ENCODE measurements at regions not wholly inside any gene's neighbourhood (a gene's known extent, or its start where the extent isn't known, plus 50 kb on each side); places are given as distances from the start of the nearest gene placed in this dataset. TPM values are rescaled to one million over a fixed set of nuclear protein-coding genes. Genes with fewer than 3 reads are reported as not detected.

- 89% methylated on average over 7 of the region's 7 CpGs for WGBS (ENCODE audit: low lambda C conversion rate, missing lambda C conversion rate)
- H3K36me3 ChIP-seq (replicated peaks; ENCODE audit: insufficient read depth, low read depth), result no peaks in the 10 kb centered on the region
These were observed 58.7 kb upstream of the ARHGEF26 start for GRCh38 chr3:154062513-154062912.

GRCh38 chr3:154071146-154071545 lies 50.0 kb upstream of the ARHGEF26 start:
- no peaks in the 10 kb centered on the region for H3K4me1 ChIP-seq (ENCODE audit: insufficient read depth)
- WGBS (ENCODE audit: low lambda C conversion rate, missing lambda C conversion rate), result 93% methylated on average over 2 of the region's 2 CpGs
- H3K9me3 ChIP-seq (ENCODE audit: low read depth), result no peaks in the 10 kb centered on the region
- H3K27me3 ChIP-seq, result no peaks in the 10 kb centered on the region
- H3K4me3 ChIP-seq, result no peak overlapping the region
- H4K20me1 ChIP-seq (ENCODE audit: insufficient read depth, poor library complexity, severe bottlenecking), result no peaks in the 10 kb centered on the region
- no peaks in the 10 kb centered on the region for H3K9me2 ChIP-seq (replicated peaks; ENCODE audit: insufficient read depth)
- H3K27ac ChIP-seq, result no peak overlapping the region
- no peaks in the 10 kb centered on the region for H3K36me3 ChIP-seq (replicated peaks; ENCODE audit: insufficient read depth, low read depth)
- TF ChIP-seq EZH2phosphoT487 (IDR thresholded peaks at IDR 0.05; ENCODE audit: low read depth, severe bottlenecking, unreplicated experiment) (no peak), EZH2 (IDR thresholded peaks at IDR 0.05; ENCODE audit: borderline replicate concordance) (no peak), CTCF (IDR thresholded peaks at IDR 0.05; ENCODE audit: poor library complexity) (no peak)
- H3K4me2 ChIP-seq, result no peak overlapping the region
- H3K79me2 ChIP-seq, result no peaks in the 10 kb centered on the region
- no peak overlapping the region for H2AFZ ChIP-seq
- DNase-seq (ENCODE audit: low spot score), result no peak

More at GRCh38 chr3:154062513-154062912, 58.7 kb upstream of the ARHGEF26 start:
- TF ChIP-seq CTCF (IDR thresholded peaks at IDR 0.05; ENCODE audit: poor library complexity) (no peak), EZH2 (IDR thresholded peaks at IDR 0.05; ENCODE audit: borderline replicate concordance) (no peak), EZH2phosphoT487 (IDR thresholded peaks at IDR 0.05; ENCODE audit: low read depth, severe bottlenecking, unreplicated experiment) (no peak)
- no peak for DNase-seq (ENCODE audit: low spot score)
- no peaks in the 10 kb centered on the region for H3K79me2 ChIP-seq
- H3K27ac ChIP-seq, result no peak overlapping the region
- no peak overlapping the region for H2AFZ ChIP-seq
- peaks cover 4% of the 10 kb centered on the region for H3K4me1 ChIP-seq (ENCODE audit: insufficient read depth)
- H3K27me3 ChIP-seq, result no peaks in the 10 kb centered on the region
- H3K4me2 ChIP-seq, result no peak overlapping the region
- no peak overlapping the region for H3K4me3 ChIP-seq
- no peaks in the 10 kb centered on the region for H3K9me2 ChIP-seq (replicated peaks; ENCODE audit: insufficient read depth)
- no peaks in the 10 kb centered on the region for H3K9me3 ChIP-seq (ENCODE audit: low read depth)
- no peaks in the 10 kb centered on the region for H4K20me1 ChIP-seq (ENCODE audit: insufficient read depth, poor library complexity, severe bottlenecking)

Small RNA genes lying in the stretch of these regions (small RNA-seq; reads per million reads assigned to genes)
- gene RF00019, result not detected
- gene RF00096, result not detected
- not detected for gene RNU6-901P
